ENCODE measurements at regions not wholly inside any gene's neighbourhood (a gene's known extent, or its start where the extent isn't known, plus 50 kb on each side); places are given as distances from the start of the nearest gene placed in this dataset.

DNA sequence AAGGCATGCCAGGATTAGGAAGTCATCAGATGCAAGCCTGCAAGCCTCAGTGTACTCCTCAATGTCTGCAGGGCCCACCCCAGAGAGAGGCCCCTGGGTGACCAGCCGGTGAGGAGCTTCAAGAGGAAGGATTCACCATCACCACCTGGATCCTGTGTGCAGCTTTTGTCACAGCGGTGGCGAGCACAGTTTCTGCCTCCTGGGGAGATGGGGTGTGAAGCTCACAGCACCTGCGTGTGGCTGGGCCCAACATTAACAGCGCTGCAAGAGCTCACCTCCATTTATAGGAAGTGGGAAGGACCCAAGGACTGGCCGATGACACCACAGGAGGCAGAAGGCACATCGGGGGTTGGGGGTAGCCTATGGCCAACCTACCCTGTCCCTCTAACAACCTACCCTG, 235.3 kb downstream of the CTTN start:
- H3K4me3 ChIP-seq (ENCODE audit: low read depth, low read length), result no peak overlapping the region
- TF ChIP-seq, protein P1, sequence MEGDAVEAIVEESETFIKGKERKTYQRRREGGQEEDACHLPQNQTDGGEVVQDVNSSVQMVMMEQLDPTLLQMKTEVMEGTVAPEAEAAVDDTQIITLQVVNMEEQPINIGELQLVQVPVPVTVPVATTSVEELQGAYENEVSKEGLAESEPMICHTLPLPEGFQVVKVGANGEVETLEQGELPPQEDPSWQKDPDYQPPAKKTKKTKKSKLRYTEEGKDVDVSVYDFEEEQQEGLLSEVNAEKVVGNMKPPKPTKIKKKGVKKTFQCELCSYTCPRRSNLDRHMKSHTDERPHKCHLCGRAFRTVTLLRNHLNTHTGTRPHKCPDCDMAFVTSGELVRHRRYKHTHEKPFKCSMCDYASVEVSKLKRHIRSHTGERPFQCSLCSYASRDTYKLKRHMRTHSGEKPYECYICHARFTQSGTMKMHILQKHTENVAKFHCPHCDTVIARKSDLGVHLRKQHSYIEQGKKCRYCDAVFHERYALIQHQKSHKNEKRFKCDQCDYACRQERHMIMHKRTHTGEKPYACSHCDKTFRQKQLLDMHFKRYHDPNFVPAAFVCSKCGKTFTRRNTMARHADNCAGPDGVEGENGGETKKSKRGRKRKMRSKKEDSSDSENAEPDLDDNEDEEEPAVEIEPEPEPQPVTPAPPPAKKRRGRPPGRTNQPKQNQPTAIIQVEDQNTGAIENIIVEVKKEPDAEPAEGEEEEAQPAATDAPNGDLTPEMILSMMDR (IDR thresholded peaks at IDR 0.05; ENCODE audit: borderline replicate concordance, insufficient read depth, low read depth, low read length), result no peak

DNA sequence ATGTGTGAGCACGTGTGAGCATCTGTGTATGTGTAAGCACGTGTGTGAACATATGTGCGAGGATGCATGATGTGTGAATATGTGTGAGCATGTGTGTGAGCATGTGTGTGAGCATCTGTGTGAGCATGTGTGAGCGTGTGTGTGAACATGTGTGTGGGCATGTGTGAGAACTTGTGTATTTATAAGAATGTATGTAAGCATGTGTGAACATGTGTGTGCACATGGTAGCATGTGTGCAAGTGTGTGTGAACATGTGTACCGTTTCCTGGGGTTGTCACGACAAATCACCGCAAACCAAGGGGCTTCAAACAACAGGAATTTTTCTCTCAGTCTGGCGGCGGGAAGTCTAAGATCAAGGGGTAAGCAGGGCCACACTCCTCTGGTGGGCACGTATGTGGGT, 238.3 kb downstream of the CTTN start:
- no peak overlapping the region for H3K4me3 ChIP-seq (ENCODE audit: low read depth, low read length)
- TF ChIP-seq, protein P1 (IDR thresholded peaks at IDR 0.05; ENCODE audit: borderline replicate concordance, insufficient read depth, low read depth, low read length), result no peak

GRCh38 chr11:70637186-70637800, 239.0 kb downstream of the CTTN start:
- no peak overlapping the region for H3K4me3 ChIP-seq (ENCODE audit: low read depth, low read length)
- TF ChIP-seq, protein P1 (IDR thresholded peaks at IDR 0.05; ENCODE audit: borderline replicate concordance, insufficient read depth, low read depth, low read length), result no peak

DNA sequence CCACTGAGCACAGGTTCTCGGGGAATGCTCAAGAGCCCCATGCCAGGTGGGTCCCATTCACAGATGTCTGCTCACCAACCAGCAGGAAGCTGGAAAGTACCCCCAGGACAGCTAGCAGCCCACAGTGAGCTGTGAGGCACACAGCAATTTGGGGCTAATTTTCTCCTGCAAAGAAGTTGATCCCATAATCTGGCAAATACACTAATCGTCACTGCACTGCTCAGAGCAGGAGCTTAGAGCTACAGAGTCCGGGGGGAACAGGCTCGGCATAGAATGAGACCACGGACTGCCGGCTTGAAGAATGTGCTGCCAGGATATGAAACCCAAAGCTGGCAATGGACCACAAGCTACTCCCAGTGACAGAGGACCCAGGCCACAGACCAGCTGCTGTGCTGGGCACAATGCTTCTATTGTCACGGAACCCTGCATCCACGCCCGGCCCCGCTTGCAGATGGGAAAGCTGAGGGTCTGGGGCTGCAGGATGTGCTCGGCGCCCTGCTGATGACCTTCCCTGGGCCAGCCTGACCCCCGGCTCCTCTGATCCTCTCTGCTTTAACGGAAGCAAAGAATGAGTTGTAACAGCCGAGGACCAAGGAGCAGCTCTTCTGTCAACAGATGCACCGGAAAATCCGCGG, 239.7 kb downstream of the CTTN start:
- TF ChIP-seq, protein P1 (IDR thresholded peaks at IDR 0.05; ENCODE audit: borderline replicate concordance, insufficient read depth, low read depth, low read length), result no peak
- H3K4me3 ChIP-seq (ENCODE audit: low read depth, low read length), result no peak overlapping the region

- H3K4me3 ChIP-seq (ENCODE audit: low read depth, low read length), result no peak overlapping the region
- TF ChIP-seq, protein P1 (IDR thresholded peaks at IDR 0.05; ENCODE audit: borderline replicate concordance, insufficient read depth, low read depth, low read length), result no peak
Observed at GRCh38 chr11:70640408-70640807, 242.1 kb downstream of the CTTN start.

- TF ChIP-seq, protein P1 (IDR thresholded peaks at IDR 0.05; ENCODE audit: borderline replicate concordance, insufficient read depth, low read depth, low read length), result no peak
- H3K4me3 ChIP-seq (ENCODE audit: low read depth, low read length), result no peak overlapping the region
Observed at GRCh38 chr11:70641369-70641768, 243.0 kb downstream of the CTTN start.

GRCh38 chr11:70642266-70642665, 243.9 kb downstream of the CTTN start:
- TF ChIP-seq, protein P1 (IDR thresholded peaks at IDR 0.05; ENCODE audit: borderline replicate concordance, insufficient read depth, low read depth, low read length), result no peak
- H3K4me3 ChIP-seq (ENCODE audit: low read depth, low read length), result no peak overlapping the region
